Cardiac muscle cell (in vitro differentiated cells and primary cell): ENCODE measurements at regions not wholly inside any gene's neighbourhood (a gene's known extent, or its start where the extent isn't known, plus 50 kb on each side); places are given as distances from the start of the nearest gene placed in this dataset.

ENCODE experiments used
- DNase-seq, 2 donors: peaks; one replicate each; pipeline versions ENCODE4 v3.0.0 to v3.0.0-alpha.2; 2010 to 2017; ENCODE audit warnings: low read depth in 1 of 2, low spot score in 1 of 2
- H3K27ac ChIP-seq: fragments of 200-600 bp; sonication (generic); 2 replicates; pipeline ENCODE4 v1.5.1; 2016
- H3K27me3 ChIP-seq: fragments of 200-600 bp; sonication (generic); 2 replicates; pipeline ENCODE4 v1.6.0; 2016; ENCODE audit warnings: control low read depth
- H3K36me3 ChIP-seq: fragments of 200-600 bp; sonication (generic); 2 replicates; pipeline ENCODE4 v1.5.1; 2016; ENCODE audit warnings: control low read depth
- H3K4me1 ChIP-seq: fragments of 200-600 bp; sonication (generic); 2 replicates; pipeline ENCODE4 v1.8.1; 2017; ENCODE audit warnings: low read depth, mild to moderate bottlenecking, mixed run types
- H3K4me3 ChIP-seq: fragments of 200-600 bp; sonication (generic); 2 replicates; pipeline ENCODE4 v1.5.1; 2016; ENCODE audit warnings: mild to moderate bottlenecking
- H3K9me3 ChIP-seq: fragments of 200-600 bp; sonication (generic); 2 replicates; pipeline ENCODE4 v1.5.1; 2017; ENCODE audit warnings: low read depth, mild to moderate bottlenecking, control low read depth
- CTCF ChIP-seq: IDR thresholded peaks from 2 replicates; pipeline ENCODE4 v1.5.1; 2012; ENCODE audit warnings: low read depth, mild to moderate bottlenecking, low read length

- Histone ChIP-seq H3K9me3 (no peaks in the 10 kb centered on the region), H3K36me3 (no peaks in the 10 kb centered on the region), H3K4me3 (no peak overlapping the region), H3K27ac (no peak overlapping the region), H3K4me1 (no peaks in the 10 kb centered on the region), H3K27me3 (no peaks in the 10 kb centered on the region)
- DNase-seq, result peak in 1 of 2 donors; percentile 20
- no peak for TF ChIP-seq CTCF
Measured at GRCh38 chr5:58198330-58198729, 261.6 kb downstream of the PLK2 start.

- DNase-seq, result no peak
- H3K4me1 ChIP-seq, result no peaks in the 10 kb centered on the region
- no peaks in the 10 kb centered on the region for H3K27me3 ChIP-seq
- no peak overlapping the region for H3K4me3 ChIP-seq
- H3K27ac ChIP-seq, result no peak overlapping the region
- H3K9me3 ChIP-seq, result no peaks in the 10 kb centered on the region
- TF ChIP-seq CTCF, result no peak
- no peaks in the 10 kb centered on the region for H3K36me3 ChIP-seq
Measured at GRCh38 chr5:58197875-58198274, 262.0 kb downstream of the PLK2 start.

GRCh38 chr5:58191443-58191842 lies 268.4 kb downstream of the PLK2 start:
- peaks cover 7% of the 10 kb centered on the region for H3K4me1 ChIP-seq
- H3K4me3 ChIP-seq, result no peak overlapping the region
- no peaks in the 10 kb centered on the region for H3K36me3 ChIP-seq
- no peak for TF ChIP-seq CTCF
- no peak overlapping the region for H3K27ac ChIP-seq
- no peaks in the 10 kb centered on the region for H3K9me3 ChIP-seq
- no peak for DNase-seq
- no peaks in the 10 kb centered on the region for H3K27me3 ChIP-seq

- no peak overlapping the region for H3K4me3 ChIP-seq
- DNase-seq, result peak; percentile 1 to 32
- H3K36me3 ChIP-seq, result no peaks in the 10 kb centered on the region
- peaks cover 7% of the 10 kb centered on the region for H3K4me1 ChIP-seq
- H3K27ac ChIP-seq, result no peak overlapping the region
- TF ChIP-seq CTCF, result no peak
- H3K9me3 ChIP-seq, result no peaks in the 10 kb centered on the region
- H3K27me3 ChIP-seq, result no peaks in the 10 kb centered on the region
Measured at GRCh38 chr5:58188262-58188651, 271.6 kb downstream of the PLK2 start.

- no peak for DNase-seq
- no peak overlapping the region for H3K27ac ChIP-seq
Measured at GRCh38 chr5:58187432-58188261, 272.2 kb downstream of the PLK2 start.

More at GRCh38 chr5:58187432-58188261, 272.2 kb downstream of the PLK2 start:
- Histone ChIP-seq H3K36me3 (no peaks in the 10 kb centered on the region), H3K27me3 (no peaks in the 10 kb centered on the region), H3K4me3 (no peak overlapping the region), H3K9me3 (no peaks in the 10 kb centered on the region), H3K4me1 (peaks cover 7% of the 10 kb centered on the region)
- TF ChIP-seq CTCF, result no peak
